H1 (cell line): ENCODE measurements at regions not wholly inside any gene's neighbourhood (a gene's known extent, or its start where the extent isn't known, plus 50 kb on each side); places are given as distances from the start of the nearest gene placed in this dataset.

Experiments
- CTCF ChIA-PET: fragments of 300-600 bp; sonication (Branson Sonifier 250); formaldehyde crosslinking; loops from one replicate; lab custom pipeline; 2021; ENCODE audit not compliant: partially characterized antibody; lab: Charles Lee
- POLR2A ChIA-PET: fragments of 300-600 bp; sonication (Branson Sonifier 250); formaldehyde crosslinking; loops from one replicate; lab custom pipeline; 2021; ENCODE audit warnings: inconsistent platforms; ENCODE audit not compliant: partially characterized antibody; lab: Charles Lee
- DNase-seq, 2 experiments: peaks; one replicate each; pipeline versions ENCODE4 v3.0.0 to v3.0.0-alpha.2; 2010 to 2022; ENCODE audit warnings: low spot score in 2 of 2, low read depth in 1 of 2, mixed read lengths in 1 of 2
- FAIRE-seq: peaks from 2 replicates; lab custom pipeline; 2011; peaks lifted over from hg19 to GRCh38; lab: Jason Lieb, UNC
- H2AFZ ChIP-seq: 2 replicates; pipeline ENCODE4 v1.8.1; 2012; ENCODE audit warnings: low read length, inconsistent platforms
- H2AK5ac ChIP-seq: 2 replicates; pipeline ENCODE4 v1.6.1; 2013; ENCODE audit warnings: low read depth, low read length
- H2BK120ac ChIP-seq: replicated peaks from 2 replicates; pipeline ENCODE3; 2013; ENCODE audit warnings: low read depth, low read length, inconsistent platforms
- H2BK12ac ChIP-seq: 2 replicates; pipeline ENCODE4 v1.6.1; 2013; ENCODE audit warnings: low read depth, low read length
- H2BK15ac ChIP-seq: 2 replicates; pipeline ENCODE4 v1.6.1; 2013; ENCODE audit warnings: low read length
- H2BK20ac ChIP-seq: 2 replicates; pipeline ENCODE4 v1.6.1; 2013; ENCODE audit warnings: low read length
- H2BK5ac ChIP-seq: 2 replicates; pipeline ENCODE4 v1.6.1; 2013; ENCODE audit warnings: low read depth, low read length
- H3K14ac ChIP-seq: 2 replicates; pipeline ENCODE4 v1.6.1; 2013; ENCODE audit warnings: inconsistent platforms; ENCODE audit not compliant: insufficient read length
- H3K18ac ChIP-seq: 2 replicates; pipeline ENCODE4 v1.6.1; 2013; ENCODE audit warnings: low read length; ENCODE audit errors: extremely low read depth
- H3K23ac ChIP-seq: 2 replicates; pipeline ENCODE4 v1.6.1; 2013; ENCODE audit warnings: inconsistent platforms; ENCODE audit not compliant: insufficient read length
- H3K23me2 ChIP-seq: 2 replicates; pipeline ENCODE4 v1.6.1; 2013; ENCODE audit warnings: low read depth, low read length
- H3K27ac ChIP-seq: 2 replicates; pipeline ENCODE4 v1.6.1; 2011; ENCODE audit warnings: low read depth, low read length, inconsistent platforms
- H3K27me3 ChIP-seq, 4 experiments: replicated peaks in 1 of 4; 1 replicate in 1 of 4; 2 replicates in 3 of 4; pipeline versions ENCODE4 v1.6.1 to v1.8.1; 2011 to 2013; ENCODE audit warnings: low read length in 3 of 4, mild to moderate bottlenecking in 3 of 4, inconsistent platforms in 2 of 4, mixed read lengths in 2 of 4, moderate library complexity in 1 of 4; ENCODE audit not compliant: control insufficient read depth in 3 of 4, insufficient read depth in 3 of 4; ENCODE audit errors: extremely low read depth in 1 of 4
- H3K36me3 ChIP-seq, 4 experiments: 2 replicates each; pipeline versions ENCODE4 v1.6.1 to v1.8.1; 2011 to 2013; ENCODE audit warnings: mild to moderate bottlenecking in 4 of 4, low read length in 3 of 4, moderate library complexity in 2 of 4, control low read depth in 1 of 4, inconsistent platforms in 1 of 4; ENCODE audit not compliant: insufficient read depth in 4 of 4, control insufficient read depth in 2 of 4
- H3K4ac ChIP-seq: replicated peaks from 2 replicates; pipeline ENCODE3; 2013; ENCODE audit warnings: low read length, low read depth, mixed read lengths, inconsistent platforms; ENCODE audit not compliant: insufficient read length
- H3K4me1 ChIP-seq, 4 experiments: replicated peaks in 1 of 4; 1 replicate in 1 of 4; 2 replicates in 3 of 4; pipeline versions ENCODE4 v1.6.1 to v1.8.1; 2011 to 2013; ENCODE audit warnings: low read length in 3 of 4, inconsistent platforms in 2 of 4, mixed read lengths in 1 of 4; ENCODE audit not compliant: insufficient read depth in 4 of 4, control insufficient read depth in 3 of 4
- H3K4me2 ChIP-seq, 2 experiments: 2 replicates each; pipeline versions ENCODE4 v1.6.1 to v1.8.1; 2011 to 2013; ENCODE audit warnings: low read depth in 2 of 2, low read length in 2 of 2, control low read depth in 1 of 2, inconsistent platforms in 1 of 2, mild to moderate bottlenecking in 1 of 2; ENCODE audit not compliant: insufficient read depth in 1 of 2
- H3K4me3 ChIP-seq, 4 experiments: fragments of 200-600, 300-600 bp in 1 of 4; sonication (generic), shearing (Covaris generic), sonication (Bioruptor Twin) in 1 of 4; 2 replicates each; pipeline versions ENCODE4 v1.5.1 to v1.8.1; 2011 to 2016; ENCODE audit warnings: low read length in 4 of 4, low read depth in 3 of 4, control low read depth in 2 of 4, inconsistent platforms in 2 of 4, mild to moderate bottlenecking in 2 of 4, mixed read lengths in 1 of 4, moderate library complexity in 1 of 4; ENCODE audit not compliant: insufficient read depth in 2 of 4; ENCODE audit errors: extremely low read depth in 1 of 4
- H3K56ac ChIP-seq: replicated peaks from 2 replicates; pipeline ENCODE3; 2013; ENCODE audit warnings: low read depth, mild to moderate bottlenecking, mixed read lengths, low read length, inconsistent platforms; ENCODE audit not compliant: insufficient read length
- H3K79me1 ChIP-seq: 2 replicates; pipeline ENCODE4 v1.6.1; 2013; ENCODE audit warnings: low read depth, low read length, control low read depth
- H3K79me2 ChIP-seq, 2 experiments: 2 replicates each; pipeline versions ENCODE4 v1.6.1 to v1.8.1; 2012 to 2013; ENCODE audit warnings: low read length in 2 of 2, mild to moderate bottlenecking in 2 of 2, inconsistent platforms in 1 of 2; ENCODE audit not compliant: insufficient read depth in 2 of 2, control insufficient read depth in 1 of 2
- H3K9ac ChIP-seq, 4 experiments: replicated peaks in 1 of 4; 1 replicate in 1 of 4; 2 replicates in 3 of 4; pipeline versions ENCODE4 v1.6.1 to v1.8.1; 2011 to 2013; ENCODE audit warnings: low read depth in 3 of 4, low read length in 3 of 4, control low read depth in 2 of 4, mild to moderate bottlenecking in 2 of 4, moderate library complexity in 2 of 4, inconsistent platforms in 1 of 4; ENCODE audit errors: extremely low read depth in 1 of 4
- H3K9me3 ChIP-seq, 2 experiments: 2 replicates each; pipeline versions ENCODE4 v1.6.1 to v1.8.1; 2012 to 2013; ENCODE audit warnings: mild to moderate bottlenecking in 2 of 2, moderate library complexity in 2 of 2, control low read depth in 1 of 2, inconsistent platforms in 1 of 2, low read depth in 1 of 2, low read length in 1 of 2, mixed read lengths in 1 of 2; ENCODE audit not compliant: insufficient read depth in 2 of 2
- H4K20me1 ChIP-seq, 2 experiments: replicated peaks in 1 of 2; 2 replicates each; pipeline versions ENCODE3 to v1.8.1; 2011 to 2013; ENCODE audit warnings: inconsistent platforms in 2 of 2, low read length in 2 of 2, mild to moderate bottlenecking in 1 of 2; ENCODE audit not compliant: insufficient read depth in 2 of 2, control insufficient read depth in 1 of 2
- H4K5ac ChIP-seq: 2 replicates; pipeline ENCODE4 v1.6.1; 2013; ENCODE audit warnings: low read length, low read depth, mixed read lengths, inconsistent platforms; ENCODE audit not compliant: insufficient read length
- H4K8ac ChIP-seq: 2 replicates; pipeline ENCODE4 v1.8.0; 2013; ENCODE audit warnings: mild to moderate bottlenecking, moderate library complexity, low read length, inconsistent platforms; ENCODE audit not compliant: insufficient read depth; ENCODE audit errors: extremely low read depth
- H4K91ac ChIP-seq: replicated peaks from 2 replicates; pipeline ENCODE3; 2013; ENCODE audit warnings: low read length, mixed read lengths, inconsistent platforms; ENCODE audit not compliant: insufficient read length
- ATF2 ChIP-seq: IDR thresholded peaks from 2 replicates; pipeline ENCODE4 v1.6.1; 2012; ENCODE audit warnings: low read length, inconsistent platforms
- BACH1 ChIP-seq: IDR thresholded peaks from 2 replicates; pipeline ENCODE4 v1.6.1; 2012; ENCODE audit warnings: low read length, improper control_type of control experiment
- SIN3A ChIP-seq, 2 experiments: IDR thresholded peaks in 1 of 2; conservative IDR thresholded peaks in 1 of 2; 2 replicates each; pipeline ENCODE4 v1.6.1; 2011 to 2012; ENCODE audit warnings: low read length in 2 of 2, improper control_type of control experiment in 1 of 2, low read depth in 1 of 2, mild to moderate bottlenecking in 1 of 2
- ZNF274 ChIP-seq: IDR thresholded peaks from 2 replicates; pipeline ENCODE4 v1.7.0; 2012; ENCODE audit warnings: low read length, borderline replicate concordance; ENCODE audit errors: extremely low read depth
- WGBS, 2 experiments: shearing (Covaris generic) in 1 of 2; methylation state at CpG; one replicate each; pipeline versions ENCODE4 v1.1.6 to v1.1.7; 2013 to 2015; ENCODE audit warnings: low lambda C conversion rate in 2 of 2, mixed read lengths in 2 of 2, inconsistent platforms in 1 of 2, low coverage in 1 of 2, missing lambda C conversion rate in 1 of 2; ENCODE audit not compliant: insufficient replicate concordance in 2 of 2, insufficient coverage in 1 of 2, insufficient read length in 1 of 2; ENCODE audit errors: extremely low coverage in 1 of 2, missing lambda C conversion rate in 1 of 2; 5-methylcytosine and 5-hydroxymethylcytosine counted together

GRCh38 chr9:109859447-109859846 lies 79.4 kb downstream of the PALM2AKAP2 start:
- H2BK12ac ChIP-seq, result no peak overlapping the region
- TF ChIP-seq SIN3A (conservative IDR thresholded peaks at IDR 0.05 in 1 of 2, IDR thresholded peaks at IDR 0.05 in 1 of 2; ENCODE audit: low read depth in 1 of 2, low read length in 2 of 2), result no peak
- no peak for TF ChIP-seq BACH1
- no peak for TF ChIP-seq ATF2
- TF ChIP-seq ZNF274, result no peak
- CTCF ChIA-PET, result interaction anchor here (0.6 to 2.0 kb wide), 17 partner anchors 8 to 389 kb away, joined by 3 to 10 read pairs (median 4); no protein-coding TSS in a partner anchor
- H3K36me3 ChIP-seq, result no peaks in the 10 kb centered on the region
- H2BK120ac ChIP-seq, result no peak overlapping the region
- H3K79me1 ChIP-seq, result no peaks in the 10 kb centered on the region
- no peak overlapping the region for H4K5ac ChIP-seq
- POLR2A ChIA-PET, result interaction anchor here (0.7 kb wide), 1 partner anchor 9 kb away, joined by 3 read pairs; no protein-coding TSS in a partner anchor
- no peak overlapping the region for H3K56ac ChIP-seq
- H4K8ac ChIP-seq, result no peak overlapping the region
- no peak overlapping the region for H3K4me2 ChIP-seq
- no peak for FAIRE-seq
- no peak overlapping the region for H2AFZ ChIP-seq
- DNase-seq, result no peak
- H3K14ac ChIP-seq, result no peak overlapping the region
- no peaks in the 10 kb centered on the region for H3K27me3 ChIP-seq
- no peak overlapping the region for H2BK20ac ChIP-seq
- no peak overlapping the region for H2BK15ac ChIP-seq
- no peak overlapping the region for H3K4ac ChIP-seq
- no peaks in the 10 kb centered on the region for H3K79me2 ChIP-seq
- H4K20me1 ChIP-seq, result peaks cover 0 to 1% of the 10 kb centered on the region in 2 experiments
- H3K23me2 ChIP-seq, result no peaks in the 10 kb centered on the region; the same call in 1 of the 2 replicates
- no peak overlapping the region for H2BK5ac ChIP-seq
- H3K9ac ChIP-seq, result no peak overlapping the region
- H3K4me1 ChIP-seq, result peaks cover 0 to 4% (median 1%) of the 10 kb centered on the region in 4 experiments; a peak in 3 of 7 replicates
- no peak overlapping the region for H3K23ac ChIP-seq
- H2AK5ac ChIP-seq, result no peak overlapping the region
- H3K9me3 ChIP-seq, result no peaks in the 10 kb centered on the region
- WGBS, 2 experiments, result 80% methylated on average over 2 of the region's 2 CpGs; no CpG with 5 or more reads in 1 of the 2 experiments
- no peak overlapping the region for H3K18ac ChIP-seq
- no peak overlapping the region for H4K91ac ChIP-seq
- H3K4me3 ChIP-seq, result no peak overlapping the region
- no peak overlapping the region for H3K27ac ChIP-seq
